Stomach (tissue), 8 donors: ENCODE measurements at regions not wholly inside any gene's neighbourhood (a gene's known extent, or its start where the extent isn't known, plus 50 kb on each side); places are given as distances from the start of the nearest gene placed in this dataset.

Experiments used
- DNase-seq, 2 donors: peaks; one replicate each; pipeline versions ENCODE4 v3.0.0 to v3.0.0-alpha.2; 2013 to 2019
- H3K27ac ChIP-seq, 5 donors: fragments of 200-600 bp in 4 of 5; sonication (generic) in 4 of 5; one replicate each; pipeline ENCODE4 v1.5.1; 2013 to 2019; ENCODE audit warnings: mild to moderate bottlenecking in 1 of 5, moderate library complexity in 1 of 5
- H3K27me3 ChIP-seq, 3 donors: fragments of 200-600 bp; sonication (generic); one replicate each; pipeline ENCODE4 v1.5.1; 2017 to 2019; ENCODE audit warnings: mixed run types in 1 of 3
- H3K36me3 ChIP-seq, 4 donors: fragments of 200-600 bp; sonication (generic); 1 replicate in 3 of 4; 2 replicates in 1 of 4; pipeline ENCODE4 v1.5.1; 2016 to 2019
- H3K4me1 ChIP-seq, 4 donors: fragments of 200-600 bp; sonication (generic); one replicate each; pipeline ENCODE4 v1.5.1; 2016 to 2019
- H3K4me3 ChIP-seq, 4 donors: fragments of 200-600 bp; sonication (generic) in 3 of 4; one replicate each; pipeline ENCODE4 v1.5.1; 2016 to 2019; ENCODE audit warnings: mild to moderate bottlenecking in 1 of 4
- H3K9me3 ChIP-seq, 4 donors: fragments of 200-600 bp; sonication (generic); one replicate each; pipeline ENCODE4 v1.5.1; 2016 to 2019
- CTCF ChIP-seq, 7 experiments: fragments of 450-650 bp in 4 of 7; fragments of 200-600 bp in 3 of 7; sonication (generic) in 3 of 7; IDR thresholded peaks; one replicate each; pipeline ENCODE4 v1.5.1; 2016 to 2019; ENCODE audit warnings: antibody characterized with exemption in 7 of 7, control low read depth in 2 of 7, mild to moderate bottlenecking in 1 of 7
- EP300 ChIP-seq: sonication (generic); formaldehyde crosslinking; IDR thresholded peaks from one replicate; pipeline ENCODE4 v1.6.1; 2017; ENCODE audit warnings: antibody characterized with exemption
- POLR2A ChIP-seq, 4 donors: fragments of 450-650 bp; IDR thresholded peaks; one replicate each; pipeline ENCODE4 v1.6.1; 2016; ENCODE audit warnings: antibody characterized with exemption in 4 of 4, control low read depth in 2 of 4, mild to moderate bottlenecking in 1 of 4, moderate library complexity in 1 of 4
- POLR2AphosphoS5 ChIP-seq, 3 donors: sonication (generic); formaldehyde crosslinking; IDR thresholded peaks; one replicate each; pipeline ENCODE4 v1.6.1; 2016; ENCODE audit warnings: antibody characterized with exemption in 3 of 3
- WGBS, 5 donors: extraction: QIAGEN DNeasy Blood & Tissue Kit in 3 of 5; methylation state at CpG; one replicate each; pipeline versions ENCODE4 v1.1.5 to v1.1.7; 2013 to 2018; 5-methylcytosine and 5-hydroxymethylcytosine counted together
- intact Hi-C: fragments of 100-400 bp; cut with DNase I; formaldehyde crosslinking; loops from one replicate; pipeline ENCODE4 v1.15.1; 2023; ENCODE audit warnings: low total_unique reads
- donor health status: healthy with polysubstance abuse.
- donor health status: Bipolar disorder and iron deficiency.
- donor health status: healthy.

GRCh38 chr4:97334348-97334747 lies 808.9 kb downstream of the STPG2 start:
- WGBS, 5 donors: 77 to 91% (median 82%) methylated on average over 2 of the region's 2 CpGs
- no peak for DNase-seq
- Histone ChIP-seq H3K27me3 (no peaks in the 10 kb centered on the region), H3K27ac (no peak overlapping the region), H3K4me1 (no peaks in the 10 kb centered on the region), H3K36me3 (no peaks in the 10 kb centered on the region), H3K4me3 (no peak overlapping the region), H3K9me3 (peaks cover 0 to 29% (median 20%) of the 10 kb centered on the region in 4 donors)
- intact Hi-C loops: no loop called here
- TF ChIP-seq POLR2A (IDR thresholded peaks at IDR 0.05): no peak
- no peak for TF ChIP-seq POLR2AphosphoS5 (IDR thresholded peaks at IDR 0.05)
- no peak for TF ChIP-seq EP300
- no peak for TF ChIP-seq CTCF (IDR thresholded peaks at IDR 0.05)

- no peak overlapping the region for H3K27ac ChIP-seq
- H3K4me1 ChIP-seq: no peaks in the 10 kb centered on the region
- DNase-seq: no peak
- H3K9me3 ChIP-seq: peaks cover 0 to 11% (median 0%) of the 10 kb centered on the region in 4 donors
- TF ChIP-seq EP300 (no peak), CTCF (IDR thresholded peaks at IDR 0.05) (no peak), POLR2A (IDR thresholded peaks at IDR 0.05) (no peak), POLR2AphosphoS5 (IDR thresholded peaks at IDR 0.05) (no peak)
- intact Hi-C loops: no loop called here
- 30 to 50% (median 31%) methylated on average over 1 of the region's 1 CpG for WGBS, 5 donors
- no peaks in the 10 kb centered on the region for H3K27me3 ChIP-seq
- H3K36me3 ChIP-seq: no peaks in the 10 kb centered on the region
- no peak overlapping the region for H3K4me3 ChIP-seq
These were observed 793.6 kb downstream of the STPG2 start for GRCh38 chr4:97349468-97350186.

GRCh38 chr4:97353876-97354275 lies 789.4 kb downstream of the STPG2 start:
- Histone ChIP-seq H3K36me3 (no peaks in the 10 kb centered on the region), H3K4me1 (no peaks in the 10 kb centered on the region), H3K27ac (no peak overlapping the region), H3K9me3 (peaks cover 0 to 24% (median 12%) of the 10 kb centered on the region in 4 donors), H3K4me3 (no peak overlapping the region), H3K27me3 (no peaks in the 10 kb centered on the region)
- no peak for DNase-seq
- 0 to 95% (median 81%) methylated on average over 1 of the region's 1 CpG for WGBS, 5 donors
- TF ChIP-seq EP300 (no peak), CTCF (IDR thresholded peaks at IDR 0.05) (no peak), POLR2AphosphoS5 (IDR thresholded peaks at IDR 0.05) (no peak), POLR2A (IDR thresholded peaks at IDR 0.05) (no peak)
- intact Hi-C loops: no loop called here

GRCh38 chr4:97359826-97360225 lies 783.5 kb downstream of the STPG2 start:
- 89 to 96% (median 91%) methylated on average over 2 of the region's 2 CpGs for WGBS, 5 donors

More at GRCh38 chr4:97359826-97360225, 783.5 kb downstream of the STPG2 start:
- intact Hi-C loops: no loop called here
- no peaks in the 10 kb centered on the region for H3K36me3 ChIP-seq
- TF ChIP-seq POLR2A (IDR thresholded peaks at IDR 0.05): no peak
- no peak for TF ChIP-seq EP300
- no peak for TF ChIP-seq POLR2AphosphoS5 (IDR thresholded peaks at IDR 0.05)
- no peak for TF ChIP-seq CTCF (IDR thresholded peaks at IDR 0.05)
- no peak overlapping the region for H3K4me3 ChIP-seq
- H3K27ac ChIP-seq: no peak overlapping the region
- DNase-seq: no peak
- no peaks in the 10 kb centered on the region for H3K27me3 ChIP-seq
- peaks cover 0 to 37% (median 27%) of the 10 kb centered on the region in 4 donors for H3K9me3 ChIP-seq
- no peaks in the 10 kb centered on the region for H3K4me1 ChIP-seq
